ENCODE measurements at regions not wholly inside any gene's neighbourhood (a gene's known extent, or its start where the extent isn't known, plus 50 kb on each side); places are given as distances from the start of the nearest gene placed in this dataset.

GRCh38 chr10:130687566-130687965 lies 551.4 kb downstream of the GLRX3 start:
- TF ChIP-seq GATA2 (IDR thresholded peaks at IDR 0.05; ENCODE audit: low read depth, low read length) (no peak), GATA3 (IDR thresholded peaks at IDR 0.05; ENCODE audit: low read depth, low read length) (no peak)

Data from SH-SY5Y (cell line).